ENCODE measurements at regions not wholly inside any gene's neighbourhood (a gene's known extent, or its start where the extent isn't known, plus 50 kb on each side); places are given as distances from the start of the nearest gene placed in this dataset.

DNA sequence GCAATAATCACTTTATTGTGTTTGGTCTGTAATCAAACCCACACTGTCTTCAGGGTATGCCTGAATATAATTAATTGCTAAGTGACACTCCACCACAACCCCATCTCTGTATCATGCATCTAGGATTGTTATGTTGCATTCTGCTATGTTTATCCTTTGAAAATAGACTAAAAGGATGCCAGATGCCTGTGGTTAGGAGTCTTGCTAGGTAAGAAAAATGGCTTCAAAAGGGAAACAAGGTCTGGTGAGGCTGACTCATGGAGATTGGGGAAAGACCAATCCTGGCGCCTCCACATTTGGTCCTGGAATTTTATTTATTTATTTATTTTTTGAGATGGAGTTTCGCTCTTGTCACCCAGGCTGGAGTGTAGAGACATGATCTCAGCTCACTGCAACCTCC, 360.5 kb upstream of the SLC7A11 start:
- H3K56ac ChIP-seq (ENCODE audit: extremely low read depth, insufficient read depth, low read length): no peak overlapping the region
- ChIA-PET POLR2A (ENCODE audit: unreplicated experiment) (interaction anchor here (0.6 kb wide), 1 partner anchor 444 kb away, joined by 3 read pairs; no protein-coding TSS in a partner anchor), CTCF (interaction anchor here (1.0 kb wide), 1 partner anchor 64 kb away, joined by 3 read pairs; no protein-coding TSS in a partner anchor)
- no peak overlapping the region for H3K4ac ChIP-seq (ENCODE audit: low read depth, low read length)
- H2BK5ac ChIP-seq (ENCODE audit: low read depth, low read length, poor library complexity, severe bottlenecking): no peak overlapping the region
- H3K27ac ChIP-seq (ENCODE audit: insufficient read depth, low read length): no peak overlapping the region
- no peak overlapping the region for H2BK20ac ChIP-seq (ENCODE audit: low read depth, low read length)
- H4K5ac ChIP-seq (ENCODE audit: low read depth, low read length): no peak overlapping the region
- no peak for ATAC-seq (ENCODE audit: low read depth)
- no peak overlapping the region for H2AK9ac ChIP-seq (replicated peaks; ENCODE audit: low read depth, low read length, poor library complexity)
- H2BK15ac ChIP-seq (ENCODE audit: low read depth, low read length): no peak overlapping the region
- H3K4me1 ChIP-seq (ENCODE audit: control insufficient read depth, insufficient read depth, low read length): no peaks in the 10 kb centered on the region
- no peaks in the 10 kb centered on the region for H3K9me1 ChIP-seq (ENCODE audit: insufficient read depth, low read length)
- no peak overlapping the region for H4K91ac ChIP-seq (ENCODE audit: insufficient read depth, low read depth, low read length)
- peak; percentile 26 for DNase-seq
- H2AK5ac ChIP-seq (ENCODE audit: low read depth, low read length): no peak overlapping the region
- no peak overlapping the region for H3K4me3 ChIP-seq (ENCODE audit: insufficient read depth, low read depth, low read length)
- in situ Hi-C loops (cut with MboI; ENCODE audit: low sequenced_read_pairs) (no loop called here), dilution Hi-C loops (cut with HindIII; ENCODE audit: low sequenced_read_pairs, unreplicated experiment) (no loop called here), intact Hi-C loops (cut with micrococcal nuclease) (no loop called here)
- H3K9ac ChIP-seq (ENCODE audit: low read depth, low read length): no peak overlapping the region
- no peak overlapping the region for H3K4me2 ChIP-seq (ENCODE audit: low read depth, low read length)
- TF ChIP-seq BHLHE40 (IDR thresholded peaks at IDR 0.05; ENCODE audit: low read depth, low read length) (peak; percentile 9; the same call in 1 of the 2 replicates), MAFK (IDR thresholded peaks at IDR 0.05; ENCODE audit: low read depth, low read length) (no peak)
- TF ChIP-seq, protein P1, sequence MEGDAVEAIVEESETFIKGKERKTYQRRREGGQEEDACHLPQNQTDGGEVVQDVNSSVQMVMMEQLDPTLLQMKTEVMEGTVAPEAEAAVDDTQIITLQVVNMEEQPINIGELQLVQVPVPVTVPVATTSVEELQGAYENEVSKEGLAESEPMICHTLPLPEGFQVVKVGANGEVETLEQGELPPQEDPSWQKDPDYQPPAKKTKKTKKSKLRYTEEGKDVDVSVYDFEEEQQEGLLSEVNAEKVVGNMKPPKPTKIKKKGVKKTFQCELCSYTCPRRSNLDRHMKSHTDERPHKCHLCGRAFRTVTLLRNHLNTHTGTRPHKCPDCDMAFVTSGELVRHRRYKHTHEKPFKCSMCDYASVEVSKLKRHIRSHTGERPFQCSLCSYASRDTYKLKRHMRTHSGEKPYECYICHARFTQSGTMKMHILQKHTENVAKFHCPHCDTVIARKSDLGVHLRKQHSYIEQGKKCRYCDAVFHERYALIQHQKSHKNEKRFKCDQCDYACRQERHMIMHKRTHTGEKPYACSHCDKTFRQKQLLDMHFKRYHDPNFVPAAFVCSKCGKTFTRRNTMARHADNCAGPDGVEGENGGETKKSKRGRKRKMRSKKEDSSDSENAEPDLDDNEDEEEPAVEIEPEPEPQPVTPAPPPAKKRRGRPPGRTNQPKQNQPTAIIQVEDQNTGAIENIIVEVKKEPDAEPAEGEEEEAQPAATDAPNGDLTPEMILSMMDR (conservative IDR thresholded peaks at IDR 0.05; ENCODE audit: low read depth, low read length): no peak
- TF ChIP-seq, protein P2, sequence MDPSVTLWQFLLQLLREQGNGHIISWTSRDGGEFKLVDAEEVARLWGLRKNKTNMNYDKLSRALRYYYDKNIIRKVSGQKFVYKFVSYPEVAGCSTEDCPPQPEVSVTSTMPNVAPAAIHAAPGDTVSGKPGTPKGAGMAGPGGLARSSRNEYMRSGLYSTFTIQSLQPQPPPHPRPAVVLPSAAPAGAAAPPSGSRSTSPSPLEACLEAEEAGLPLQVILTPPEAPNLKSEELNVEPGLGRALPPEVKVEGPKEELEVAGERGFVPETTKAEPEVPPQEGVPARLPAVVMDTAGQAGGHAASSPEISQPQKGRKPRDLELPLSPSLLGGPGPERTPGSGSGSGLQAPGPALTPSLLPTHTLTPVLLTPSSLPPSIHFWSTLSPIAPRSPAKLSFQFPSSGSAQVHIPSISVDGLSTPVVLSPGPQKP (IDR thresholded peaks at IDR 0.05; ENCODE audit: borderline replicate concordance, low read depth, low read length): no peak
- no CpG with 5 or more reads among the region's 2 CpGs for WGBS, 2 experiments (ENCODE audit: extremely low coverage in 2 of 2, insufficient read length in 1 of 2)
- H3K18ac ChIP-seq (ENCODE audit: low read depth, low read length): no peak overlapping the region
- H3K14ac ChIP-seq (replicated peaks; ENCODE audit: low read depth, low read length): no peak overlapping the region
- no peak overlapping the region for H2BK120ac ChIP-seq (ENCODE audit: low read depth, low read length)
- H4K8ac ChIP-seq (ENCODE audit: low read depth in 2 of 2, low read length in 2 of 2): no peak overlapping the region
- no peak overlapping the region for H3K23ac ChIP-seq (ENCODE audit: low read depth, low read length)
- no TSS peak for BruUV-seq (replicated peaks)
- H3K79me1 ChIP-seq (ENCODE audit: low read depth in 1 of 2, low read length in 2 of 2): no peaks in the 10 kb centered on the region
- H3K27me3 ChIP-seq (ENCODE audit: control insufficient read depth, insufficient read depth, low read length): no peaks in the 10 kb centered on the region
- no peaks in the 10 kb centered on the region for H3K36me3 ChIP-seq (ENCODE audit: control insufficient read depth, insufficient read depth, low read length)
- no peak overlapping the region for H2AFZ ChIP-seq (replicated peaks; ENCODE audit: low read length, poor library complexity)
- H3K9me3 ChIP-seq (ENCODE audit: control insufficient read depth, insufficient read depth, low read length): no peaks in the 10 kb centered on the region
- H4K20me1 ChIP-seq (ENCODE audit: insufficient read depth, low read length): no peaks in the 10 kb centered on the region
